Small intestine (tissue), 7 donors: ENCODE measurements at regions not wholly inside any gene's neighbourhood (a gene's known extent, or its start where the extent isn't known, plus 50 kb on each side); places are given as distances from the start of the nearest gene placed in this dataset.

Experiments
- DNase-seq, 2 donors: peaks; one replicate each; pipeline versions ENCODE4 v3.0.0 to v3.0.0-alpha.2; 2013
- FAIRE-seq: peaks from 2 replicates; lab custom pipeline; 2012; peaks lifted over from hg19 to GRCh38; lab: Jason Lieb, UNC
- H3K27ac ChIP-seq, 3 donors: one replicate each; pipeline ENCODE4 v1.5.1; 2013; ENCODE audit warnings: low read length in 2 of 3, mild to moderate bottlenecking in 2 of 3, control low read depth in 1 of 3, inconsistent platforms in 1 of 3, low read depth in 1 of 3, moderate library complexity in 1 of 3
- H3K27me3 ChIP-seq, 3 donors: one replicate each; pipeline ENCODE4 v1.6.1; 2013; ENCODE audit warnings: low read length in 3 of 3, inconsistent platforms in 1 of 3; ENCODE audit not compliant: control insufficient read depth in 3 of 3, insufficient read depth in 3 of 3
- H3K36me3 ChIP-seq, 3 donors: one replicate each; pipeline ENCODE4 v1.6.1; 2013; ENCODE audit warnings: low read length in 3 of 3, inconsistent platforms in 1 of 3, low read depth in 1 of 3, mild to moderate bottlenecking in 1 of 3, moderate library complexity in 1 of 3; ENCODE audit not compliant: control insufficient read depth in 3 of 3, insufficient read depth in 2 of 3
- H3K4me1 ChIP-seq, 3 donors: one replicate each; pipeline ENCODE4 v1.6.1; 2013; ENCODE audit warnings: low read length in 2 of 3, inconsistent platforms in 1 of 3, low read depth in 1 of 3, mild to moderate bottlenecking in 1 of 3, moderate library complexity in 1 of 3; ENCODE audit not compliant: control insufficient read depth in 3 of 3, insufficient read depth in 2 of 3
- H3K4me3 ChIP-seq, 3 donors: one replicate each; pipeline ENCODE4 v1.5.1; 2013; ENCODE audit warnings: low read length in 3 of 3, control low read depth in 1 of 3, inconsistent platforms in 1 of 3, low read depth in 1 of 3, mild to moderate bottlenecking in 1 of 3, moderate library complexity in 1 of 3
- H3K9me3 ChIP-seq, 2 donors: one replicate each; pipeline ENCODE4 v1.6.1; 2013; ENCODE audit warnings: low read depth in 1 of 2, low read length in 1 of 2; ENCODE audit not compliant: control insufficient read depth in 2 of 2, insufficient read depth in 1 of 2
- WGBS, 3 donors: extraction: QIAGEN DNeasy Blood & Tissue Kit; methylation state at CpG; one replicate each; pipeline ENCODE4 v1.1.7; 2013; 5-methylcytosine and 5-hydroxymethylcytosine counted together
- donor health status: healthy with polysubstance abuse.
- donor health status: control.
- donor health status: control.
- donor health status: Bipolar disorder and iron deficiency.
- donor health status: healthy.

DNA sequence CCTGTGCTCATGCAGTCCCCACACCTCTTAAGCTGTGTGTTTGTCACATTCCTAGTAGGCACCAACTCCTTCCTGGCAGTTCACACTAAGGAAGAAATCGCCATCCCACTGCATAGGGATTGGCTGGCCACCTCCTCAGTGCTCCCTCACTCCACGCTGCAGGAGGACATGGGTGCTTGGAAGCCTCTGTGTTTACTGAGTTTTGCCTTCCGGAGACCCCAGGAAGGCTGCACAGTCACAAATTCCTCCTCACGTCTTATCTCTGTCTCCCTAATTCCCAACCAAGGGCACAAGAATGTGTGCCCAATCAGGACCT lies 93.8 kb upstream of the GALNT2 start:
- DNase-seq, result no peak
- no peak for FAIRE-seq
- 86 to 89% (median 87%) methylated on average over 4 of the region's 4 CpGs for WGBS, 3 donors

DNA sequence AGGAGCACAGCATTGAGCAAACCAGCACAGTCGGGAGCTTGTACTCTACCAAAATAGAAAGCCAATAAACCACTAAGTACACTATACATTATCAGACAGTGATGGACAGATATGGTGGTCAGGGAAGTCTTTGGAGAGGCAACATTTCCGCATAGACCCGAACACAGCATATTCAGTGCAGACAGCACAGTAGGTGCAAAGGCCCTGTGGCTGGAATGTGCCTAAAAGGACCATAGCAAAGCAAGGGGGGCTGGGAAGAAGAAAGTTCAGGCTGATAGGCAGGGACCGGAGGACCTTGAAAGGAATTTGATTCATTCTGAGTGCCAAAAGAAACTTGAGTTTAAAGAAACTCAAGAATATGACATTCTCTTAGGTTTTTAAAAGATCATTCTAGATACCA lies 92.0 kb upstream of the GALNT2 start:
- no peak overlapping the region for H3K27ac ChIP-seq
- H3K4me1 ChIP-seq, result no peaks in the 10 kb centered on the region
- 86 to 93% (median 87%) methylated on average over 4 of the region's 4 CpGs for WGBS, 3 donors
- H3K36me3 ChIP-seq, result no peaks in the 10 kb centered on the region
- H3K9me3 ChIP-seq, result peaks cover 0 to 10% of the 10 kb centered on the region in 2 donors
- H3K27me3 ChIP-seq, result peaks cover 0 to 6% (median 3%) of the 10 kb centered on the region in 3 donors
- FAIRE-seq, result no peak
- DNase-seq, result no peak
- H3K4me3 ChIP-seq, result no peak overlapping the region

More for the DNA sequence above, 93.8 kb upstream of the GALNT2 start:
- Histone ChIP-seq H3K27me3 (peaks cover 0 to 6% (median 3%) of the 10 kb centered on the region in 3 donors), H3K36me3 (no peaks in the 10 kb centered on the region), H3K27ac (no peak overlapping the region), H3K4me1 (no peaks in the 10 kb centered on the region), H3K4me3 (no peak overlapping the region), H3K9me3 (peaks cover 0 to 10% of the 10 kb centered on the region in 2 donors)

DNA sequence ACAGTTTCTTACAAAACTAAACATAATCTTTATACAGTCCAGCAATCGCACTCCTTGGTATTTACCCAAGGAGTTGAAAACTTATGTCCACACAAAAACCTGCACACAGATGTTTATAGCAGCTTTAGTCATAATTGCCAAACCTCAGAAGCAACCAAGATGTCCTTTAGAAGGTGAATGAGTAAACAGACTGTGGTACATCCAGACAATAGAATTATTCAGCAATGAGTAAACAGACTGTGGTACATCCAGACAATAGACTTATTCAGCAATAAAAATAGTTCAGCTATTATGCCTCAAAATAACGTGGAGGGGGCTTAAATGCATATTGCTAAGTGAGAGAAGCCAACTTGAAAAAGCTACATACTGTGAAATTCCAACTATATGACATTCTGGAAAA lies 87.0 kb upstream of the GALNT2 start:
- H3K4me1 ChIP-seq, result no peaks in the 10 kb centered on the region
- no peak overlapping the region for H3K27ac ChIP-seq
- peaks cover 0 to 6% (median 3%) of the 10 kb centered on the region in 3 donors for H3K27me3 ChIP-seq
- WGBS, 3 donors, result 24 to 48% (median 26%) methylated on average over 2 of the region's 2 CpGs
- H3K4me3 ChIP-seq, result no peak overlapping the region
- DNase-seq, result no peak
- FAIRE-seq, result no peak
- peaks cover 0 to 10% of the 10 kb centered on the region in 2 donors for H3K9me3 ChIP-seq
- no peaks in the 10 kb centered on the region for H3K36me3 ChIP-seq

DNA sequence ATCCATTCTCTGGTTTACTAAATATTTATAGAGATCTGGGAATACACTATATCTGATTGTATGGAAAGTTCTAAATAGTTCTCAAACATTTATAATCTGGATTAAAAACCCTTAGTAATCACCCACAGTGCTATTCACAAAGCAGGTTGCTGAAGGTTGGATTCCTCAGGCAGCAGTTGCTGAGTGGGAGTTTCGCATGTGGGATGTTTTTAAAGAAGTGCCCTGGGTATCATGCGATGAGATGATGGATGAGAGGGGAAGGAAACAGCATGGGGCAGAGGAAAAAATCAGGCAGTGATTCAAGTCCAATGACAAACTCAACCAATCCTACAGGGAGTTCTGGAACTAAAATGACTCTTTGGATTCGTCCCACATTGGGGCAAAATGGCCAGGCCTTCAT lies 85.3 kb upstream of the GALNT2 start:
- DNase-seq (no peak), FAIRE-seq (no peak)
- H3K4me3 ChIP-seq, result no peak overlapping the region
- no peaks in the 10 kb centered on the region for H3K27me3 ChIP-seq
- H3K4me1 ChIP-seq, result no peaks in the 10 kb centered on the region
- H3K36me3 ChIP-seq, result no peaks in the 10 kb centered on the region
- no peak overlapping the region for H3K27ac ChIP-seq
- no peaks in the 10 kb centered on the region for H3K9me3 ChIP-seq
- 85 to 92% (median 88%) methylated on average over 3 of the region's 3 CpGs for whole genome bisulfite sequencing, 3 donors

DNA sequence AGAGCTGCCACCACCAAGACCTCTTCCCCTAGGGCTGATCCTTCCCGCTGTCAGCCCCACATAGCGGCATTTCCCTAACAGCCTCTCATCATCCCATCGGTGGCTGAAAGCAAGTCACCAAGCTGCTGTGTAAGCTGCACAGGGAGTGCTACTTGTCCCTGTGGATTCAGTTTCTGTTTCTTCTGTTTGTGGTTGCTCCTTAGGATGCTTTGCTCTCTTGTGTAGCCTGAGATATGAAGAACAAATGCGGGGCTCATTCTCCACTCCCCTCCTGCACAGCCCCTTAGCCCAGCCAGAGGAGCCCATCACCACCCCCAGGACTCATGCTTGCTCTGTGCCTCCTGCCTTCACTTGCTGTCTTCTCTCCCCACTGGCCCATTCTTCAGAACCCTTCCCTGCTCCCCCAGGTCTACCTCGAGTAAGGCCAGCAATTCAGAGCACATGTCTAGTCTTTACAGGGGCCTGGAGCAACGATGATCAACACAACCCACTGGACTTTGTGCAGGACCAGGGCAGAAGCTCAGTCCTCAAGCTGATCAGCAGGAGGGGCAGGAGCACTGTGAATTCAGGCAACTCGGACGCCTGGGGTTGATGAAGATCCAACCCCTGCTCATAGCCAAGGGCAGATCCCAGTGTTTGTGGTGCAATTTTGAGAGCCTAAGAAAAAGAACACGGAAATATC lies 82.6 kb upstream of the GALNT2 start:
- Histone ChIP-seq H3K4me3 (no peak overlapping the region), H3K4me1 (no peaks in the 10 kb centered on the region), H3K27me3 (no peaks in the 10 kb centered on the region), H3K9me3 (no peaks in the 10 kb centered on the region), H3K27ac (no peak overlapping the region), H3K36me3 (no peaks in the 10 kb centered on the region)
- no peak for FAIRE-seq
- WGBS, 3 donors, result 81 to 85% (median 81%) methylated on average over 9 of the region's 9 CpGs
- no peak for DNase-seq

DNA sequence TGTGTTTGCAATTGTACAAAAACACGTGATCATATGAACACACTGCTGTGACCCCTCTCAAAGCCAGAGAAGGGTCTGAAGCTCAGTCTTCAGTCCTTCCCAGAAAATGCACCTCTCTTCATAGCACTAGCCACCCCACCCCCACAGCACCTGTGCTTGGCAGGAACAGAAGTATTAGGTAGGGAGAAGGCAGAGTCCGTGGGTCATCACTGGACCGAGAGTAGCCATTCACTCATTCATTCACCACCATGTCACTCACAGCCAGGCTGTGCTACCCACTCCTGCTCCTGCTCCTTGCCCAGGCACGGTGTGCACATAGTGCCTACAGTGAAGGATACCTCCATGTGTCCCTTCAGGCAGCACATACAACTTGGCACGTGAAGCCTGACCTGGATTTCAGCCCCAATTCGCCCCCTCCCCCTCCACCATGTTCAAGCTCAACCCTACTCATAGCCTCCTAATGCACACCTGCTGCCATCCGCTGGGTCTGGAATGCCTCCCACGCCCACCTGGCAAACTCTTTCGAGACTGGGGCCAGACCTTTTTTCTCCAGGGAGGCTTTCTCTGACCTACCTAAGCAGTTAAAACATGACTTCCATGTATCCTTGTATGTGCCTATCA lies 81.9 kb upstream of the GALNT2 start:
- Histone ChIP-seq H3K27ac (no peak overlapping the region), H3K4me1 (no peaks in the 10 kb centered on the region), H3K4me3 (no peak overlapping the region), H3K36me3 (no peaks in the 10 kb centered on the region), H3K9me3 (no peaks in the 10 kb centered on the region), H3K27me3 (no peaks in the 10 kb centered on the region)
- FAIRE-seq, result no peak
- 62 to 84% (median 70%) methylated on average over 9 of the region's 9 CpGs for WGBS, 3 donors
- no peak for DNase-seq

DNA sequence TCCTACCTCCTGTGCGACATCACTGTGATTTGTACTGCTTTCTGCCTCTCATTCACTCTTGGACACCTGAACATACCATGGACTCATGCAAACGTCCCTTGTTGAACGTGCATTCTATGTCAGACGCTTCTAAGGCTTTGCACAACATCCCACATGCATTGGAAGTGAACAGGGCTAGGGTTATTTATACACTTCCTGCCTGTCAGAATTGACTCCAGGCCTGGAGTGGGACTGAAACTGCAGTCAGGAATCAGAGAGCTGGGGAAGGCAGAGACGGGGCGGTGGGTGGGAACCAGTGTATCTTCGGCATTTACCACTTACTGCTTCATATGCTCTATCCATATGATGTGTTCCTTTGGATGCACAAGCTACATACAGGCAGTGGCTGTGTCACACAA lies 81.4 kb upstream of the GALNT2 start:
- Histone ChIP-seq H3K36me3 (no peaks in the 10 kb centered on the region), H3K4me1 (no peaks in the 10 kb centered on the region), H3K9me3 (no peaks in the 10 kb centered on the region), H3K4me3 (no peak overlapping the region), H3K27me3 (no peaks in the 10 kb centered on the region), H3K27ac (no peak overlapping the region)
- FAIRE-seq, result no peak
- 65 to 88% (median 79%) methylated on average over 7 of the region's 7 CpGs for WGBS, 3 donors
- DNase-seq, result no peak

DNA sequence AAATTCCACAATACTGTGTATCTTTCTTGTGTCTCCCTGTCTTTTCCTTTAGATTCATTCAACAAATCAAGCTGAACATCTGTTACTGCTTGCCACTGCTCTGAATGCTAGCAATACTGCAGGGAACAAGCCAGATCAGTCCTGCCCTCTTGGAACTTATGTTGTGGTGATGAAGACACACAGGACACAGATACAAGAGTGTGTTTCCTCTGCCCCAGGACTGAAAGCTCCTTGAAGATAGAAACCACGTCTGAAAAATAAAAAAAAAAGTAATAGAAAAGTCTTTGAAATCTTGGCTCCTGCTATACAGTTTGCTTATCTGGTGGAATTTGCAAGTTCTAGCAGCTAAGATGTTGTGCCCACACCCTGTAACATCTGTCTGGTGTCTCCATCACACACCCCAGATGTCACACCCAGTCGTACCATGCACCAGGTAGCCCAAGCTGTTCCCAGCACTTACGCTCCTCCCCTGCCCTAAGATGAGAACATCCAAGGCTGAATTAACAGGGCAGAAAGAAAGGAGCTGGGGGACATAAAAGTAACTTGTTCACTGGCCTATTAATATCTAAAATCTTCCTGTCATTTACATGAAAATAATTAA lies 80.2 kb upstream of the GALNT2 start:
- H3K4me1 ChIP-seq, result no peaks in the 10 kb centered on the region
- WGBS, 3 donors, result 51 to 63% (median 54%) methylated on average over 3 of the region's 3 CpGs
- H3K27me3 ChIP-seq, result no peaks in the 10 kb centered on the region
- no peaks in the 10 kb centered on the region for H3K9me3 ChIP-seq
- no peaks in the 10 kb centered on the region for H3K36me3 ChIP-seq
- FAIRE-seq (no peak), DNase-seq (no peak)
- H3K4me3 ChIP-seq, result no peak overlapping the region
- H3K27ac ChIP-seq, result no peak overlapping the region
